Breast epithelium (tissue), 3 donors: ENCODE measurements at regions not wholly inside any gene's neighbourhood (a gene's known extent, or its start where the extent isn't known, plus 50 kb on each side); places are given as distances from the start of the nearest gene placed in this dataset.

ENCODE experiments used
- CTCF ChIP-seq, 3 donors: fragments of 450-650 bp; IDR thresholded peaks; one replicate each; pipeline ENCODE4 v1.5.1; 2016 to 2017; ENCODE audit warnings: antibody characterized with exemption in 3 of 3, mild to moderate bottlenecking in 3 of 3, moderate library complexity in 3 of 3
- POLR2A ChIP-seq: fragments of 450-650 bp; IDR thresholded peaks from one replicate; pipeline ENCODE4 v1.6.1; 2016; ENCODE audit warnings: antibody characterized with exemption, mild to moderate bottlenecking, moderate library complexity

GRCh38 chrX:132568291-132568690 lies 79.5 kb upstream of the MBNL3 start:
- TF ChIP-seq CTCF (IDR thresholded peaks at IDR 0.05) (no peak), POLR2A (no peak)
